Endothelial cell (in vitro differentiated cells): ENCODE measurements at regions not wholly inside any gene's neighbourhood (a gene's known extent, or its start where the extent isn't known, plus 50 kb on each side); places are given as distances from the start of the nearest gene placed in this dataset.

Experiments
- DNase-seq: peaks from one replicate; pipeline ENCODE4 v3.0.0; 2021; ENCODE audit warnings: low spot score
- H3K27ac Mint-ChIP-seq: one replicate; pipeline ENCODE4 v1.8.0; 2021; ENCODE audit warnings: mixed read lengths, inconsistent platforms; ENCODE audit not compliant: unreplicated experiment
- H3K27me3 Mint-ChIP-seq: one replicate; pipeline ENCODE4 v1.8.0; 2021; ENCODE audit warnings: mild to moderate bottlenecking, moderate library complexity, mixed read lengths, inconsistent platforms; ENCODE audit not compliant: unreplicated experiment
- H3K36me3 Mint-ChIP-seq: one replicate; pipeline ENCODE4 v1.8.0; 2021; ENCODE audit warnings: mild to moderate bottlenecking, low read depth, mixed read lengths, inconsistent platforms; ENCODE audit not compliant: unreplicated experiment
- H3K4me1 Mint-ChIP-seq: one replicate; pipeline ENCODE4 v1.8.0; 2021; ENCODE audit warnings: mild to moderate bottlenecking, mixed read lengths, inconsistent platforms; ENCODE audit not compliant: unreplicated experiment
- H3K4me3 Mint-ChIP-seq: one replicate; pipeline ENCODE4 v1.8.0; 2021; ENCODE audit warnings: mild to moderate bottlenecking, mixed read lengths, inconsistent platforms; ENCODE audit not compliant: unreplicated experiment
- H3K9me3 Mint-ChIP-seq: one replicate; pipeline ENCODE4 v1.8.0; 2021; ENCODE audit warnings: mixed read lengths, inconsistent platforms; ENCODE audit not compliant: unreplicated experiment
- CTCF ChIP-seq: fragments of 200-600 bp; sonication (generic); IDR thresholded peaks from one replicate; pipeline ENCODE4 v1.5.0; 2021; ENCODE audit warnings: antibody characterized with exemption; ENCODE audit not compliant: unreplicated experiment

- Mint-ChIP-seq H3K27me3 (no peaks in the 10 kb centered on the region), H3K4me3 (no peak overlapping the region), H3K36me3 (no peaks in the 10 kb centered on the region), H3K4me1 (peaks cover 4% of the 10 kb centered on the region), H3K9me3 (no peaks in the 10 kb centered on the region), H3K27ac (no peak overlapping the region)
- no peak for DNase-seq
- TF ChIP-seq CTCF, result no peak
These were observed 231.7 kb downstream of the FOXO1 start for GRCh38 chr13:40434516-40435397.

- Mint-ChIP-seq H3K27ac (no peak overlapping the region), H3K27me3 (no peaks in the 10 kb centered on the region), H3K9me3 (no peaks in the 10 kb centered on the region), H3K4me1 (peaks cover 4% of the 10 kb centered on the region), H3K36me3 (no peaks in the 10 kb centered on the region), H3K4me3 (no peak overlapping the region)
- DNase-seq, result no peak
- TF ChIP-seq CTCF, result no peak
These were observed 228.3 kb downstream of the FOXO1 start for GRCh38 chr13:40438022-40438680.

DNA sequence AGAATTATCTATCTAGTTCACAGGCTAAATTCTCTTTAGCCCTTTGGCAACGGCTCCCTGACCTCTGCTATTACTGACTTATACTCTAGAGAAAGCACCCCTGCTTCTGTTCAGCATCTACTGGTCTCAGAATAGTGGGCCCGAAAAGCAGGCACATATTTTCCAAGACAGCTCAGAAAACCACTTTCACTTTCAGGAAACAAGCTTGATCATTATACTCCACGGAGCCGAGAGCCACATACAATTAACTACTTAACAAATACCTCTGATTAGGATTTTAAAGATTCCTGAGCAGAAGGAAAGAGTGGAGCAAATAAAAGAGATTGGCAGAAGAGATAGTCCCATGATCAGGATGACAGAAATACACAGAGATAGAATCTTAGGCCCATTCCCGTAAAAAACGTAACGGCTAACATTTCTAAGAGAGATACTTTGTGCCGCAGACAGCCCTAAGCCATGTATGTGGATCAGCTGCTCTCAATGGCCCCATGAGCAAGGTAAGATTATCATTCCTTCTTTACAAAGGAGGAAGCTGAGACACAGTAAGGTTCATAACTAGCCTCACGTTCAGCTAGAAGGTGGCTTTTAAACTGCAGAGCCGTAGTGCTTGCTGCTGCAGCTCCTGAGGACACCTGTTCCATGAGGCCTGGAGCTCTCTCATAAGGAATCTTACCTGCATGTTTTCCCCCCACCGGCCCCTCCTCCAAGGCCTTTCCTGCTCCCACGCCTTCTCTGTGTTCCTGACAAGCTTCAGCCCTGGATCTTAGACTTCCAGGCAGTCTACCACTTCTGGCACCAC lies 227.2 kb downstream of the FOXO1 start:
- H3K27ac Mint-ChIP-seq, result no peak overlapping the region
- DNase-seq, result no peak
- H3K4me3 Mint-ChIP-seq, result peak overlapping the region; percentile 24
- no peak for TF ChIP-seq CTCF
- peaks cover 5% of the 10 kb centered on the region for H3K4me1 Mint-ChIP-seq
- H3K9me3 Mint-ChIP-seq, result no peaks in the 10 kb centered on the region
- no peaks in the 10 kb centered on the region for H3K27me3 Mint-ChIP-seq
- H3K36me3 Mint-ChIP-seq, result no peaks in the 10 kb centered on the region

- TF ChIP-seq CTCF, result no peak
- no peaks in the 10 kb centered on the region for H3K36me3 Mint-ChIP-seq
- no peak overlapping the region for H3K4me3 Mint-ChIP-seq
- peaks cover 11% of the 10 kb centered on the region for H3K4me1 Mint-ChIP-seq
- no peaks in the 10 kb centered on the region for H3K27me3 Mint-ChIP-seq
- no peaks in the 10 kb centered on the region for H3K9me3 Mint-ChIP-seq
- no peak for DNase-seq
- H3K27ac Mint-ChIP-seq, result no peak overlapping the region
These were observed 226.5 kb downstream of the FOXO1 start for GRCh38 chr13:40439928-40440327.
